KMS-11 (cell line): ENCODE measurements at regions not wholly inside any gene's neighbourhood (a gene's known extent, or its start where the extent isn't known, plus 50 kb on each side); places are given as distances from the start of the nearest gene placed in this dataset.
A peak's percentile ranks its signal among the peaks of the same experiment; 100 is the strongest.

Experiments
- H2AFZ ChIP-seq: fragments of 200-600 bp; sonication (generic); 2 replicates; pipeline ENCODE4 v1.6.1; 2016; ENCODE audit warnings: antibody characterized with exemption, mixed run types, low read depth
- H3K27ac ChIP-seq: fragments of 200-600 bp; sonication (generic); 2 replicates; pipeline ENCODE4 v1.6.1; 2016; ENCODE audit warnings: mild to moderate bottlenecking, mixed run types
- H3K27me3 ChIP-seq: fragments of 200-600 bp; sonication (generic); 2 replicates; pipeline ENCODE4 v1.6.1; 2017; ENCODE audit warnings: mild to moderate bottlenecking, low read depth, mixed run types, moderate library complexity; ENCODE audit not compliant: insufficient read depth
- H3K36me3 ChIP-seq: fragments of 200-600 bp; sonication (generic); 2 replicates; pipeline ENCODE4 v1.6.1; 2017; ENCODE audit warnings: mild to moderate bottlenecking, mixed run types; ENCODE audit not compliant: insufficient read depth
- H3K4me1 ChIP-seq: fragments of 200-600 bp; sonication (generic); 2 replicates; pipeline ENCODE4 v1.6.1; 2016; ENCODE audit warnings: mild to moderate bottlenecking, low read depth, mixed run types; ENCODE audit not compliant: poor library complexity, severe bottlenecking
- H3K4me2 ChIP-seq: fragments of 200-600 bp; sonication (generic); 2 replicates; pipeline ENCODE4 v1.7.0; 2016; ENCODE audit warnings: mild to moderate bottlenecking, mixed run types
- H3K4me3 ChIP-seq: fragments of 200-600 bp; sonication (generic); IDR thresholded peaks from 2 replicates; pipeline ENCODE4 v1.6.1; 2017; ENCODE audit warnings: low read depth, low read length, mixed read lengths; ENCODE audit not compliant: insufficient read depth
- H3K79me2 ChIP-seq: fragments of 200-600 bp; sonication (generic); 2 replicates; pipeline ENCODE4 v1.6.1; 2016; ENCODE audit warnings: low read depth, mixed run types; ENCODE audit not compliant: insufficient read depth
- H3K9ac ChIP-seq: fragments of 200-600 bp; sonication (generic); 2 replicates; pipeline ENCODE4 v1.6.1; 2016; ENCODE audit warnings: mild to moderate bottlenecking, mixed run types
- H4K20me1 ChIP-seq: fragments of 200-600 bp; sonication (generic); 2 replicates; pipeline ENCODE4 v1.6.1; 2016; ENCODE audit warnings: mild to moderate bottlenecking, mixed run types; ENCODE audit not compliant: insufficient read depth
- TF ChIP-seq, protein P1 (sequence below): fragments of 200-600 bp; sonication (generic); conservative IDR thresholded peaks from 2 replicates; pipeline ENCODE4 v1.6.1; 2017; ENCODE audit warnings: low read depth, mild to moderate bottlenecking, antibody characterized with exemption, low read length, moderate library complexity, mixed read lengths

DNA sequence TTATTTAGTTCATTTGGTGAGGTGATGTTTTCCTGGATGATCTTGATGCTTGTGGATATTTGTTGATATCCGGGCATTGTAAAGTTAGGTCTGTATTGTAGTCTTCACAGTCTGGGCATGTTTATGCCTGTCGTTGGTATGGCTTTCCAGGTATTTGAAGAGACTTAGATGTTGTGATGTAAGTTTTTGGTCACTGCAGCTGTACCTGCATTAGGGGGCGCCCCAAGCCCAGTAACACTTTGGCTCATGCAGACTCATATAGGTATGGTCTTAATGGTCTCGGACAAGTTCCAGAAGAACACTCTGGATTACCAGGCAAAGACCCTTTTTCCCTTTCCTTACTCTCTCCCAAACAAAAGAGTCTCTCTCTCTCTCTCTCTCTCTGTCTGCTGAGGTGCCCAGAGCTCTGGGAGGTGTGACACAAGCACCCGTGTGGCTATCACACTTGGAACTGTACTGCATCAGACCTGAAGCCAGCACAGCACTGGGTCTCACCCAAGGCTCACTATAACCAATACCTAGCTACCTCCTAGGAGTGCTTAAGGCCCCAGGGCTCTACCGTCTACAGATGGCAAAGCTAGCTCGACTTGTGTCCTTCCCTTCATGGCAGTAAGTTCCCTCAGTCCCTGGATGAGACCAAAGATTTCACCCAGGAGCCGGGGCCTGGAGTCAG is 425.8 kb upstream of the ATXN7L3B start:
- TF ChIP-seq, protein P1, sequence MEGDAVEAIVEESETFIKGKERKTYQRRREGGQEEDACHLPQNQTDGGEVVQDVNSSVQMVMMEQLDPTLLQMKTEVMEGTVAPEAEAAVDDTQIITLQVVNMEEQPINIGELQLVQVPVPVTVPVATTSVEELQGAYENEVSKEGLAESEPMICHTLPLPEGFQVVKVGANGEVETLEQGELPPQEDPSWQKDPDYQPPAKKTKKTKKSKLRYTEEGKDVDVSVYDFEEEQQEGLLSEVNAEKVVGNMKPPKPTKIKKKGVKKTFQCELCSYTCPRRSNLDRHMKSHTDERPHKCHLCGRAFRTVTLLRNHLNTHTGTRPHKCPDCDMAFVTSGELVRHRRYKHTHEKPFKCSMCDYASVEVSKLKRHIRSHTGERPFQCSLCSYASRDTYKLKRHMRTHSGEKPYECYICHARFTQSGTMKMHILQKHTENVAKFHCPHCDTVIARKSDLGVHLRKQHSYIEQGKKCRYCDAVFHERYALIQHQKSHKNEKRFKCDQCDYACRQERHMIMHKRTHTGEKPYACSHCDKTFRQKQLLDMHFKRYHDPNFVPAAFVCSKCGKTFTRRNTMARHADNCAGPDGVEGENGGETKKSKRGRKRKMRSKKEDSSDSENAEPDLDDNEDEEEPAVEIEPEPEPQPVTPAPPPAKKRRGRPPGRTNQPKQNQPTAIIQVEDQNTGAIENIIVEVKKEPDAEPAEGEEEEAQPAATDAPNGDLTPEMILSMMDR, result 0 out of 2 replicates have a peak, but pooled peaks have one; percentile 23
- Histone ChIP-seq H3K9ac (no peak overlapping the region), H3K4me1 (no peaks in the 10 kb centered on the region), H2AFZ (no peak overlapping the region), H3K36me3 (no peaks in the 10 kb centered on the region; the same call in 1 of the 2 replicates), H3K4me2 (no peak overlapping the region), H3K27me3 (no peaks in the 10 kb centered on the region), H3K79me2 (no peaks in the 10 kb centered on the region), H3K27ac (no peak overlapping the region), H3K4me3 (no peak overlapping the region), H4K20me1 (no peaks in the 10 kb centered on the region)

DNA sequence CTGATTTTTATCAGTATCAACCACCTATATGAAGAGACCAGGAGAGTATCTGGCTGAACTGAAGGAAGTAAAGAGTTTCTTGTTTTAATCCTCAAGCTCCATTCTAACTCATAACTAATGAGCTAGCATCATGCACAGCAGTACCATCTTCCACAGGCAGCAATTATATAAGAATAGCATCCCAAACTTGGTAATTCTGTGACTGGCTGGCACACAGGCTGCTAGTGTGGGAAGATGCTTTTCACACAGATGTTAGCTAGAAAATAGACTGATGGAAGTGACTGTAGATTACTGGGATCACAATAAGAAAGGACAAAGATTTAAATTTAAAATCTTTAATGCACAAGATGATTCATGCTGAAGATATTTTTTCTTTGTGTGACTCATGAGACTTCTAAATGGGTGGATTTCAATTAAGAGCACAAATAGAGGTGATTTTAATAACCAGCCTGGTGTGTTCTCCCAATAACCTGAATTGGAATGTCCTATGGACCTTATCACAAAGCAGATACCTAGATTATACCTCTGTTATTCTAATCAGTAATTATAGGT is 417.7 kb upstream of the ATXN7L3B start:
- Histone ChIP-seq H3K36me3 (no peaks in the 10 kb centered on the region; the same call in 1 of the 2 replicates), H3K27ac (no peak overlapping the region), H3K4me1 (no peaks in the 10 kb centered on the region), H3K4me2 (no peak overlapping the region), H3K27me3 (no peaks in the 10 kb centered on the region), H2AFZ (no peak overlapping the region), H3K79me2 (no peaks in the 10 kb centered on the region), H3K4me3 (no peak overlapping the region), H3K9ac (no peak overlapping the region), H4K20me1 (no peaks in the 10 kb centered on the region)
- TF ChIP-seq, protein P1, result no peak

DNA sequence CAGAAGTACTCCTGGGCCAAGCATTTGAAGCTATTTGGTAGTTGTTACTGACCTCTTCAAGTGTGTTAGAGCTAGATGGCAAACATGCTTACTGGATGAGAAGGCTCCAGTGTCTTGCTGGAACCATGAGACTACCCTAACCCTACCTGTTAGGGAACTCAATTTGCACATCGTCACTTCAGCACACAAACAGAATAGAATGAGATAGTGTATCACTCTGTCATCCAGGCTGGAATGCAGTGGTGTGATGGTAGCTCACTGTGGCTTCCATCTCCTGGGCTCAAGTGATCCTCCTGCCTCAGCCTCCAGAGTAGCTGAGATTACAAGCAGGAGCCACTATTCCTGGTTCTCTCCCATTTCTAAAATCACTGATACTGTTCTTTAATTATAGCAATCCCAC is 417.0 kb upstream of the ATXN7L3B start:
- Histone ChIP-seq H3K27ac (no peak overlapping the region), H3K36me3 (no peaks in the 10 kb centered on the region), H3K4me3 (no peak overlapping the region), H2AFZ (no peak overlapping the region), H3K79me2 (no peaks in the 10 kb centered on the region), H3K9ac (no peak overlapping the region), H4K20me1 (no peaks in the 10 kb centered on the region), H3K4me2 (no peak overlapping the region), H3K4me1 (no peaks in the 10 kb centered on the region), H3K27me3 (no peaks in the 10 kb centered on the region)
- TF ChIP-seq, protein P1, result no peak

DNA sequence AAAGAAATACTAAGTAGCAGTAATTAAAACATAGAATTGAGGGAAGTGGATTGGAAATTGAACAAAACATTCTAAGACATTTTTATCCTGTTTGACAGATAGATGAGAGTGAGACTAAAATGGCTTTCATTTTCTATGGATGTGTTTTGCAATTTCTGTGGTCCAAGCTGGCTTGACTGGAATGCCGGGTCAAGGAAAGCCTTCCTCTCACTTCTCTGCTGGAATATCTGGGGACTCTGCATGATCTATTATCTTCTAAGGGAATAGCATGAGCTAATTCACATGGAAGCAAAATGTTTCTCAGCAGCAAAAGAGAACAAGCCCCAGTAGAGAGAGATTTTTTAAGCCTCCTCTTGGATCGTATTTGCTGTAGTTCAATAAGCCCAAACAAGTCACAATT is 407.9 kb upstream of the ATXN7L3B start:
- Histone ChIP-seq H3K79me2 (no peaks in the 10 kb centered on the region), H4K20me1 (no peaks in the 10 kb centered on the region), H3K4me2 (no peak overlapping the region), H3K36me3 (no peaks in the 10 kb centered on the region), H3K27me3 (no peaks in the 10 kb centered on the region), H2AFZ (no peak overlapping the region), H3K27ac (no peak overlapping the region), H3K9ac (no peak overlapping the region), H3K4me1 (no peaks in the 10 kb centered on the region), H3K4me3 (no peak overlapping the region)
- TF ChIP-seq, protein P1, result no peak
